Hepatocyte (in vitro differentiated cells): ENCODE measurements at regions not wholly inside any gene's neighbourhood (a gene's known extent, or its start where the extent isn't known, plus 50 kb on each side); places are given as distances from the start of the nearest gene placed in this dataset.

Experiments used
- DNase-seq: peaks from one replicate; pipeline ENCODE4 v3.0.0-alpha.2; 2016; ENCODE audit warnings: low spot score
- H2AFZ ChIP-seq: fragments of 200-600 bp; sonication (generic); 2 replicates; pipeline ENCODE4 v1.6.0; 2016; ENCODE audit warnings: antibody characterized with exemption, mild to moderate bottlenecking
- H3K27ac ChIP-seq: fragments of 200-600 bp; sonication (generic); 2 replicates; pipeline ENCODE4 v1.5.1; 2016; ENCODE audit warnings: mild to moderate bottlenecking
- H3K27me3 ChIP-seq: fragments of 200-600 bp; sonication (generic); 2 replicates; pipeline ENCODE4 v1.6.1; 2016
- H3K36me3 ChIP-seq: fragments of 200-600 bp; sonication (generic); replicated peaks from 2 replicates; pipeline ENCODE4 v1.5.1; 2016; ENCODE audit warnings: low read depth; ENCODE audit not compliant: insufficient read depth
- H3K4me1 ChIP-seq: fragments of 200-600 bp; sonication (generic); 2 replicates; pipeline ENCODE4 v1.5.1; 2016; ENCODE audit warnings: mild to moderate bottlenecking, moderate library complexity; ENCODE audit not compliant: insufficient read depth
- H3K4me2 ChIP-seq: fragments of 200-600 bp; sonication (generic); 2 replicates; pipeline ENCODE4 v1.6.0; 2016
- H3K4me3 ChIP-seq: fragments of 200-600 bp; sonication (generic); 2 replicates; pipeline ENCODE4 v1.5.1; 2016; ENCODE audit warnings: mild to moderate bottlenecking
- H3K79me2 ChIP-seq: fragments of 200-600 bp; sonication (generic); 2 replicates; pipeline ENCODE4 v1.6.0; 2017; ENCODE audit warnings: mild to moderate bottlenecking
- H3K9me2 ChIP-seq: fragments of 200-600 bp; sonication (generic); replicated peaks from 2 replicates; pipeline ENCODE4 v1.6.0; 2017; ENCODE audit warnings: mild to moderate bottlenecking; ENCODE audit not compliant: insufficient read depth
- H3K9me3 ChIP-seq: fragments of 200-600 bp; sonication (generic); 2 replicates; pipeline ENCODE4 v1.5.1; 2016; ENCODE audit warnings: low read depth, mild to moderate bottlenecking
- H4K20me1 ChIP-seq: fragments of 200-600 bp; sonication (generic); 2 replicates; pipeline ENCODE4 v1.6.0; 2016; ENCODE audit warnings: mild to moderate bottlenecking; ENCODE audit not compliant: insufficient read depth, poor library complexity, severe bottlenecking
- CTCF ChIP-seq: fragments of 200-600 bp; sonication (generic); IDR thresholded peaks from 2 replicates; pipeline ENCODE4 v1.5.1; 2016; ENCODE audit warnings: antibody characterized with exemption, mild to moderate bottlenecking; ENCODE audit not compliant: poor library complexity
- EZH2 ChIP-seq: fragments of 200-600 bp; sonication (generic); IDR thresholded peaks from 2 replicates; pipeline ENCODE4 v1.6.1; 2016; ENCODE audit warnings: antibody characterized with exemption, mild to moderate bottlenecking, borderline replicate concordance
- EZH2phosphoT487 ChIP-seq: fragments of 200-600 bp; sonication (generic); IDR thresholded peaks from one replicate; pipeline ENCODE4 v1.6.1; 2018; ENCODE audit warnings: antibody characterized with exemption, mild to moderate bottlenecking, low read depth, moderate library complexity; ENCODE audit not compliant: unreplicated experiment, severe bottlenecking
- WGBS: methylation state at CpG from one replicate; pipeline ENCODE4 v1.1.6; 2016; ENCODE audit warnings: low lambda C conversion rate; ENCODE audit errors: missing lambda C conversion rate; 5-methylcytosine and 5-hydroxymethylcytosine counted together

DNA sequence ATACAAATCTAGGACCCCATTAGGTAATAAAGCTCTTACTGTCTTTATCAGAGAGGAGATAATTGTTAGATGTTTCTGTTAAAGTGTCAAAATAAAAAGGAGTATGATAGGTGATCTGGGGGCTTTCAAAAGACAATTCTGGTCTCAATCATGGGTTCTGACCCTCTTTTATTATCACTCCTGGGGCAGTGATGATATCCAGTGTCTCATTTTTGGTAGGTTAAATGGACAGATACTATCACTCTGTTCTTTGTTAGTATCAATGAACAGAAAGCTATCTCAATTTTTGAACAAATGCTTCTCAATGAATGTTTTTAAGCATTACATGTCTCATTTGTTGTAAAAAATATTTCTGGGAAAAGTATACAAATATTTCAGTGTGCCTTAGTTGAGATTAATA is 405.9 kb downstream of the MLLT3 start:
- H3K36me3 ChIP-seq: no peaks in the 10 kb centered on the region
- no peaks in the 10 kb centered on the region for H3K4me1 ChIP-seq
- H3K4me3 ChIP-seq: no peak overlapping the region
- H2AFZ ChIP-seq: no peak overlapping the region
- H3K9me3 ChIP-seq: no peaks in the 10 kb centered on the region
- no peaks in the 10 kb centered on the region for H4K20me1 ChIP-seq
- H3K79me2 ChIP-seq: no peaks in the 10 kb centered on the region
- TF ChIP-seq EZH2: no peak
- TF ChIP-seq CTCF: no peak
- no peak for TF ChIP-seq EZH2phosphoT487
- no peak for DNase-seq
- no peaks in the 10 kb centered on the region for H3K9me2 ChIP-seq
- no peaks in the 10 kb centered on the region for H3K27me3 ChIP-seq
- no peak overlapping the region for H3K27ac ChIP-seq
- H3K4me2 ChIP-seq: no peak overlapping the region

- DNase-seq: no peak
- Histone ChIP-seq H3K79me2 (no peaks in the 10 kb centered on the region), H3K36me3 (no peaks in the 10 kb centered on the region), H2AFZ (no peak overlapping the region), H3K27me3 (no peaks in the 10 kb centered on the region), H3K9me3 (no peaks in the 10 kb centered on the region), H3K4me3 (no peak overlapping the region), H3K4me1 (no peaks in the 10 kb centered on the region), H3K27ac (no peak overlapping the region), H3K9me2 (no peaks in the 10 kb centered on the region), H4K20me1 (no peaks in the 10 kb centered on the region), H3K4me2 (no peak overlapping the region)
- TF ChIP-seq CTCF (no peak), EZH2phosphoT487 (no peak), EZH2 (no peak)
- WGBS: 75% methylated on average over 2 of the region's 2 CpGs
These were observed 406.7 kb downstream of the MLLT3 start for GRCh38 chr9:20215552-20215951.

- Histone ChIP-seq H3K9me3 (no peaks in the 10 kb centered on the region), H3K79me2 (no peaks in the 10 kb centered on the region), H2AFZ (no peak overlapping the region), H4K20me1 (no peaks in the 10 kb centered on the region), H3K9me2 (no peaks in the 10 kb centered on the region), H3K4me3 (no peak overlapping the region), H3K4me1 (no peaks in the 10 kb centered on the region), H3K36me3 (no peaks in the 10 kb centered on the region), H3K27me3 (no peaks in the 10 kb centered on the region), H3K27ac (no peak overlapping the region), H3K4me2 (no peak overlapping the region)
- TF ChIP-seq EZH2: no peak
- no peak for TF ChIP-seq EZH2phosphoT487
- TF ChIP-seq CTCF: no peak
- 83% methylated on average over 3 of the region's 3 CpGs for WGBS
- DNase-seq: no peak
These were observed 409.5 kb downstream of the MLLT3 start for GRCh38 chr9:20212806-20213205.
